NOMO-1 treated with DMSO at 0.1 percent for 48 hours (cell line): ENCODE measurements at regions not wholly inside any gene's neighbourhood (a gene's known extent, or its start where the extent isn't known, plus 50 kb on each side); places are given as distances from the start of the nearest gene placed in this dataset.

Source experiments
- DNase-seq: peaks from one replicate; lab custom pipeline; 2025; ENCODE audit not compliant: unreplicated experiment; lab: John Stamatoyannopoulos, UW

- peak; percentile 92 for DNase-seq
Measured at GRCh38 chr12:92208613-92209121, 63.0 kb upstream of the BTG1 start.

- no peak for DNase-seq
Measured at GRCh38 chr12:92206596-92206995, 61.0 kb upstream of the BTG1 start.

DNA sequence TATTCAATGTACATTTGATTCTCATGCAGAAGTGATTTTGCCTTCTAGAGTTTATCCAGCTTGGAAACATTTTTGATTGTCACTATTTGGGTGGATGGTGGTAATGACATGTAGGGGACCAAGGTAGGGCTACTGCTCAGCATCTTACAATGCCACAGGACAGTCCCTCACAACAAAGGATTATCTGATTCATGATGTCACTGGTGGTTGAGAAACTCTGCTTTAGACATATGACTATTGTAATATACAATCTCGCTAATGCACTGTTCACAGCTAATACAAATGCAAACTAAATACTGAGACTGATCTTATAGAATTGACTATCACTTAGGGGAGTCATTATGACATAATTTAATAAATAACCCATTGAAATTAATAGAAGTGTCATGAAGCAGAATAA, 60.4 kb upstream of the BTG1 start:
- no peak for DNase-seq

DNA sequence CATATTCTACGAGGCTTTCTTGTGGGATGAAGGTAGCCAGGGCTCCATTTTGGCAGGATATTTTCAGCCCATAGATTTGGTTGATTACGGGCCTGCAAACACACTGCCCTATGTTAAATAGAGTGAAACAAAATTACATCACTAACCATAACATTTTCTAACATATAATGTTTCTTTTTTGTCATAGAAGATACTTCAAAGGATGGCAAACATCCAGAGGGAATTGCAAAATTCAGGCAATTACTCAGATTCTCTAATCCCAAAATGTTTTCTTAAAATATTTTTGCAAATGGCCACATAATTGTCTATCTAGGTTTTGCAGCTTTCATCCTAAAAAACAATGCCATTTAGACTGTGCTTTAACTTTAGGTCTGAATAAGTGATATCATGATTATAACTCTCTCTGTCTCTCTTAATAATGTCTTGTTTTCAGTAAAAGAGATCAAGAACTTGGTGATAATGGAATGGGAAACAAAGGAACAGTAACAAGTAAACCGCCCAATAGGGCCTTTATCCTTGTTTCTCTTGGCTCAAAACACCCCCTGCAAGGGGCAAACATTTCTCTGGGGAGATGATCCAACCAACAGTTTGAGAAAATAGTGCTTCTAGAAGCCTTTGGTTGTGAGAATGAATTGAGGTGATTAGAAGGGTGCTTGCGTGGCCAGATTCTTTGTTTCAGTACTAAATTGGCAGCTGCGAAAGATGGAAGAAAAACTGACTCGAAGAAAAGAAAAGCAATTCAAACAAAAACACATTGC, 54.4 kb upstream of the BTG1 start:
- DNase-seq, result no peak

- DNase-seq, result no peak
Measured at GRCh38 chr12:92197815-92198214, 52.2 kb upstream of the BTG1 start.

- no peak for DNase-seq
Measured at GRCh38 chr12:92196368-92196767, 50.7 kb upstream of the BTG1 start.
